IPS-18a (cell line): ENCODE measurements at regions not wholly inside any gene's neighbourhood (a gene's known extent, or its start where the extent isn't known, plus 50 kb on each side); places are given as distances from the start of the nearest gene placed in this dataset.

ENCODE experiments used
- H3K27ac ChIP-seq: one replicate; pipeline ENCODE4 v1.5.1; 2013; ENCODE audit warnings: low read length
- H3K27me3 ChIP-seq: one replicate; pipeline ENCODE4 v1.6.1; 2013; ENCODE audit warnings: mild to moderate bottlenecking, low read length; ENCODE audit not compliant: control insufficient read depth, insufficient read depth
- H3K36me3 ChIP-seq: one replicate; pipeline ENCODE4 v1.6.1; 2013; ENCODE audit warnings: low read depth, low read length; ENCODE audit not compliant: control insufficient read depth
- H3K4me1 ChIP-seq: one replicate; pipeline ENCODE4 v1.6.1; 2013; ENCODE audit warnings: low read depth, low read length; ENCODE audit not compliant: control insufficient read depth
- H3K4me3 ChIP-seq: one replicate; pipeline ENCODE4 v1.5.1; 2013; ENCODE audit warnings: low read length
- H3K9ac ChIP-seq: one replicate; pipeline ENCODE4 v1.6.1; 2013; ENCODE audit warnings: mild to moderate bottlenecking, low read length, moderate library complexity
- H3K9me3 ChIP-seq: one replicate; pipeline ENCODE4 v1.6.1; 2013; ENCODE audit warnings: low read depth, low read length; ENCODE audit not compliant: control insufficient read depth

GRCh38 chr3:59167756-59168155 lies 117.9 kb upstream of the CFAP20DC start:
- Histone ChIP-seq H3K4me1 (peaks cover 3% of the 10 kb centered on the region), H3K9me3 (no peaks in the 10 kb centered on the region), H3K27ac (no peak overlapping the region), H3K9ac (no peak overlapping the region), H3K36me3 (no peaks in the 10 kb centered on the region), H3K27me3 (no peaks in the 10 kb centered on the region), H3K4me3 (no peak overlapping the region)

DNA sequence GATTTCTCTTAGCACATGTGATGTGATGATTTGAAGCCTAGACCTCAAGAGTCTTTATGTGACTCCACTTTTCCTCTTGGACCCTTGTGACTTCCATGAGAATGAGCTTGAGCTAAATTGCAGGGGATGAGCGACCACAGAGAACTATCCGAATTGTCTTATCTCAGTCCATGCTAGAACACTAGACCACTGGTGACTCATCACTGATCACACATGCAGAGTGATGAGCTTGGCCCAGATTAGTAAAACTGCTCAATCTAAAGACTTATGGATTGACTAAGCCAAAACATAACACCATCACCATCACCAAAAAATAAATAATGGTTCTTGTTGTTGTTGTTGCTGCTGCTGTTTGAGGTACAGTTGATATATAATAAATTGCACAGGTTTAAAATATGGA lies 114.1 kb upstream of the CFAP20DC start:
- H3K9me3 ChIP-seq = no peaks in the 10 kb centered on the region
- peaks cover 3% of the 10 kb centered on the region for H3K4me1 ChIP-seq
- H3K4me3 ChIP-seq = no peak overlapping the region
- no peaks in the 10 kb centered on the region for H3K27me3 ChIP-seq
- no peaks in the 10 kb centered on the region for H3K36me3 ChIP-seq
- H3K9ac ChIP-seq = no peak overlapping the region
- no peak overlapping the region for H3K27ac ChIP-seq

DNA sequence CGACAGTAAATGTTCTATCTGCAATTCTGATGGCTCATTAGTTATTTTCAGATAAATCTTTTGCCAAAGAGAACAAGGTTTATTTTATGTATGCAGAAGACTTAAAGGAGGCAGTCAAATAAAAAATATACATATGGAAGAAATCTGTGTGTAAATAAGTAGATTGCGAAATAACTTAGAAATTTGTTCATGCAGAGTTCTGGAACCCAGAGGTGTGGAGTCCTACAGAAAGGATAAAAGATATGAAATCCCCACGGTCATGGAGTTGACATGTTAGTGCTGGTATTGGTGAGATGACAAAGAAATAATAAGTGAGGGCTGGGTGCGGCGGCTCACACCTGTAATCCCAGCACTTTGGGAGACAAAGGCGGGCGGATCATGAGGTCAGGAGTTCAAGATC lies 111.2 kb upstream of the CFAP20DC start:
- H3K9me3 ChIP-seq = no peaks in the 10 kb centered on the region
- H3K4me3 ChIP-seq = no peak overlapping the region
- H3K4me1 ChIP-seq = peaks cover 3% of the 10 kb centered on the region
- H3K36me3 ChIP-seq = no peaks in the 10 kb centered on the region
- H3K27ac ChIP-seq = no peak overlapping the region
- no peaks in the 10 kb centered on the region for H3K27me3 ChIP-seq
- H3K9ac ChIP-seq = no peak overlapping the region

DNA sequence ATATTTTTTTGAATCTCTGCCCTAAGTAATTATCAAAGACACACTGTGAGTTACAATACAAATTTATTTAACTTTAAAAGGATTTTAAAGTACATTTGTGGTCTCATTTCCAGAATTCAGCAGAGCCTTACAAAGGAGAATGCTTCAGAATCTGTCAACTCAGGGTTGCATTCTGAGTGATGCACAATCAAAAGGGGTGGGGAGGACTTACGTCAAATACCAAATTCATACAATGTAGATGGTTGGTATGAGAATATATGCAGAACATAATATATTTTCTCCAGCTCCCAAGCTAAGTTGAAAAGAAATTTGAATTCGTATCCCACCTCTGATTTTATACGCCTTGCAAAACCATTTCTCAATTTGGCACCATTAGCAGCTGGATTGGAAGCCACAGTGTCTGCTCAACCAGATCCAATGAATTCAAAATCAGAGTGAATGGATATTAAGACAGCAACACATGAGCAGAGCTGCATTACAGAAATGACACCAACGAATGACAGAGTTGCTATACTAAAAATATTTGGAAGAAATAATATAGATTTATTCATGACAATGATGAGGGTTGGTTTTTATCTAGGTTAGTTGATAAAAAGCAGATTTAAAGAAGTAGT lies 110.4 kb upstream of the CFAP20DC start:
- Histone ChIP-seq H3K4me3 (no peak overlapping the region), H3K36me3 (no peaks in the 10 kb centered on the region), H3K9ac (no peak overlapping the region), H3K27ac (no peak overlapping the region), H3K27me3 (no peaks in the 10 kb centered on the region), H3K9me3 (no peaks in the 10 kb centered on the region), H3K4me1 (no peaks in the 10 kb centered on the region)

- H3K27ac ChIP-seq = no peak overlapping the region
- no peak overlapping the region for H3K4me3 ChIP-seq
- no peaks in the 10 kb centered on the region for H3K27me3 ChIP-seq
- peaks cover 4% of the 10 kb centered on the region for H3K4me1 ChIP-seq
- peaks cover 5% of the 10 kb centered on the region for H3K9me3 ChIP-seq
- H3K36me3 ChIP-seq = no peaks in the 10 kb centered on the region
- H3K9ac ChIP-seq = no peak overlapping the region
Measured at GRCh38 chr3:59153648-59154047, 103.8 kb upstream of the CFAP20DC start.

GRCh38 chr3:59152943-59153342 lies 103.1 kb upstream of the CFAP20DC start:
- Histone ChIP-seq H3K9me3 (peaks cover 10% of the 10 kb centered on the region), H3K27me3 (no peaks in the 10 kb centered on the region), H3K9ac (no peak overlapping the region), H3K27ac (no peak overlapping the region), H3K4me1 (peaks cover 4% of the 10 kb centered on the region), H3K4me3 (no peak overlapping the region), H3K36me3 (no peaks in the 10 kb centered on the region)

DNA sequence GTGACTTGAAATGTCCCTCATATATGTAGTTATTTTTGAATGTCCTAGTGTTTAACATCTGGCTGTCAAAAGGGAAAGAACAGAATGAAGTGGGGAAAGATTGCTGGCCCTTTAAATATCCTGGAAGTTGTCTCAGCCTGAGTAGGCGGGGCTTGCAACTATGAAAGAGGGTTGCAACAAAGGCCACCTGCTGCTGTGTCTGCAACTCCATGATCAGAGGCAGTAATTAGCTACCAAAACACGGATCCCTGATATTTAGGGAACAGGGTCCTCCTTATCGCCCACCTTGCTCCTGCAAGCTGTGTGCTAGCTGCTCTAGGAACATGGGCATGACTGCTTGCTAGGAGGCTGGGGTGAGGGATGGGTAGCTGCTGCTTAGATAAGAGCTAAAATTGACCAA lies 100.2 kb upstream of the CFAP20DC start:
- H3K4me3 ChIP-seq = peak overlapping the region; percentile 14
- no peaks in the 10 kb centered on the region for H3K27me3 ChIP-seq
- peaks cover 4% of the 10 kb centered on the region for H3K4me1 ChIP-seq
- no peak overlapping the region for H3K27ac ChIP-seq
- no peak overlapping the region for H3K9ac ChIP-seq
- H3K9me3 ChIP-seq = peaks cover 11% of the 10 kb centered on the region
- H3K36me3 ChIP-seq = no peaks in the 10 kb centered on the region

DNA sequence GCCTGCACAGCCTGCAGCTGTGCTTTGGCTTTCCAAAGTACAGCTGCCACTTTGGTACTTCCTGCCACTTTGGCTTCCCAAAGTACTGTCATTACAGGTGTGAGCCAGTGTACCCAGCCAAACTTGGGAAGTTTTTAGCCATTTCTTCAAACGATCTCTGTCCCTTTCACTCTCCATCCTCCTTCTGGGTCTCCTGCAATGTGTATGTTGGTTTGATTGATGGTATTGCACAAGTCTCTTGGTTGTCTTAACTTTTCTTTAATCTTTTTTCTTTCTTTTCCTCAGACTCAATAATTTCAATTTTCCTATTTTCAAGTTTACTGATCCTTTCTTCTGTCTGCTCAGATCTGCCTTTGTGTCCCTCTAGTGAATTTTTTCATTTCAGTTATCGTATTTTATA lies 99.3 kb upstream of the CFAP20DC start:
- Histone ChIP-seq H3K4me3 (no peak overlapping the region), H3K4me1 (peaks cover 4% of the 10 kb centered on the region), H3K27me3 (no peaks in the 10 kb centered on the region), H3K9me3 (peaks cover 11% of the 10 kb centered on the region), H3K27ac (no peak overlapping the region), H3K9ac (no peak overlapping the region), H3K36me3 (no peaks in the 10 kb centered on the region)

GRCh38 chr3:59143447-59143846 lies 93.6 kb upstream of the CFAP20DC start:
- Histone ChIP-seq H3K9me3 (peaks cover 6% of the 10 kb centered on the region), H3K4me3 (no peak overlapping the region), H3K9ac (no peak overlapping the region)

DNA sequence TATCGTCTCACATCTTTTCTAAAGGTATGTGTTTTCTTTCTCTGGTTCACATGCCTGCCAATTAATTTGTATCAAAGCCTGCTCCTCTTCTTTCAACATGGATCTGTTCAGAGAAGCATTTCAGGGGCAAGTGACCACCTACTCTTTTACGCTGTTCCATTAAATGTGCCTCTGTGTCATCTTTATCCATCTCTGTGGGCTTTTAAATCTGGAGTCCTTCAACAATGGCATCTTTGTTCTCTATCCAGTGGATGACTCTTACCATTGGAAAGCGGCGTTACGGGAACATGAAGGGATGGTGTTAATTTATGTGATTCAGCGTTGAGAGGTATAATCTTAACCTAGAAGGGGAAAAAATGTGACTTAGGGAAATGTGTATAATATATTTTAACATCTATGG lies 92.7 kb upstream of the CFAP20DC start:
- Histone ChIP-seq H3K27ac (no peak overlapping the region), H3K4me1 (no peaks in the 10 kb centered on the region), H3K4me3 (no peak overlapping the region)

More at GRCh38 chr3:59143447-59143846, 93.6 kb upstream of the CFAP20DC start:
- no peak overlapping the region for H3K27ac ChIP-seq
- H3K27me3 ChIP-seq = no peaks in the 10 kb centered on the region
- no peaks in the 10 kb centered on the region for H3K4me1 ChIP-seq
- H3K36me3 ChIP-seq = no peaks in the 10 kb centered on the region

GRCh38 chr3:59138966-59139365 lies 89.1 kb upstream of the CFAP20DC start:
- Histone ChIP-seq H3K4me3 (no peak overlapping the region), H3K27me3 (no peaks in the 10 kb centered on the region), H3K9ac (no peak overlapping the region), H3K36me3 (no peaks in the 10 kb centered on the region), H3K9me3 (no peaks in the 10 kb centered on the region), H3K4me1 (no peaks in the 10 kb centered on the region), H3K27ac (no peak overlapping the region)

More for the DNA sequence above, 92.7 kb upstream of the CFAP20DC start:
- no peak overlapping the region for H3K9ac ChIP-seq
- no peaks in the 10 kb centered on the region for H3K36me3 ChIP-seq
- no peaks in the 10 kb centered on the region for H3K9me3 ChIP-seq
- H3K27me3 ChIP-seq = no peaks in the 10 kb centered on the region

DNA sequence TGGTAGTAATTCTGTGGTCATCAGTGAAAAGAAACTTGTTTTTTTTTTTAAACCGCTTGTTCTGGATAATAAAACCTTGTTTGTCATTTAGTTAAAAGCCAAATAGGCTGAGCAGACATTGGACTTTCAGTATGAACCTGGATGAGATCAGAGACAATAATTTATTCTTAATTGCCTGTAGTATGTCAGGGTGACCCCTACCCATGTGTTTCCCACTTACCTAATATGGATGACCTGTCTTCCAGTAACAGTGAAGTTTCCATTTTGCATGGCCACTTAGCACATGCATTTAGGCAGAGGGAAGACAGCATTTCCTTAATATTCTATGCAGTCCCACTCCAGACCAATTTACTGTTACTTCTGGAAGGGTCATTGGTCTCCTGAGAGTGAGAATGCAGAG lies 87.6 kb upstream of the CFAP20DC start:
- H3K9ac ChIP-seq = no peak overlapping the region
- H3K9me3 ChIP-seq = no peaks in the 10 kb centered on the region
- H3K27ac ChIP-seq = no peak overlapping the region
- H3K4me1 ChIP-seq = no peaks in the 10 kb centered on the region
- no peak overlapping the region for H3K4me3 ChIP-seq
- no peaks in the 10 kb centered on the region for H3K36me3 ChIP-seq
- no peaks in the 10 kb centered on the region for H3K27me3 ChIP-seq
